Activated CD4-positive, alpha-beta memory T cell treated with anti-CD3 and anti-CD28 coated beads, Interleukin-2, amount 10 ng/mL, durations not matched to agents 7 days and 5 days (primary cell): ENCODE measurements at regions not wholly inside any gene's neighbourhood (a gene's known extent, or its start where the extent isn't known, plus 50 kb on each side); places are given as distances from the start of the nearest gene placed in this dataset.
"Not testable (repeated sequence)": the region's sequence is repeated elsewhere in the genome, so short reads cannot be mapped to it uniquely, and the experiment has no call there.

Experiments
- CTCF ChIA-PET: fragments of 350-600 bp; sonication (Branson Sonifier 250); formaldehyde crosslinking; loops from one replicate; lab custom pipeline; 2021; ENCODE audit warnings: antibody characterized with exemption, inconsistent platforms; lab: Charles Lee
- POLR2A ChIA-PET: fragments of 350-600 bp; sonication (Branson Sonifier 250); formaldehyde crosslinking; loops from one replicate; lab custom pipeline; 2021; ENCODE audit warnings: antibody characterized with exemption; lab: Charles Lee
- DNase-seq: peaks from one replicate; pipeline ENCODE4 v3.0.0-alpha.2; 2020
- H3K27ac Mint-ChIP-seq: one replicate; pipeline ENCODE4 v1.8.0; 2021; ENCODE audit warnings: mild to moderate bottlenecking, mixed read lengths
- H3K27me3 Mint-ChIP-seq: one replicate; pipeline ENCODE4 v1.8.0; 2021; ENCODE audit warnings: mixed read lengths
- H3K36me3 Mint-ChIP-seq: one replicate; pipeline ENCODE4 v1.8.0; 2021; ENCODE audit warnings: low read depth, mixed read lengths
- H3K4me1 Mint-ChIP-seq: one replicate; pipeline ENCODE4 v1.8.0; 2021; ENCODE audit warnings: mixed read lengths
- H3K4me3 Mint-ChIP-seq: one replicate; pipeline ENCODE4 v1.8.0; 2021; ENCODE audit warnings: mild to moderate bottlenecking, mixed read lengths
- H3K9me3 Mint-ChIP-seq: one replicate; pipeline ENCODE4 v1.8.0; 2021; ENCODE audit warnings: mixed read lengths

GRCh38 chr4:183011213-183011907 is 87.7 kb upstream of the WWC2 start:
- no peak for DNase-seq
- Mint-ChIP-seq H3K36me3 (no peaks in the 10 kb centered on the region), H3K4me1 (no peaks in the 10 kb centered on the region), H3K9me3 (no peaks in the 10 kb centered on the region), H3K4me3 (no peak overlapping the region), H3K27ac (no peak overlapping the region), H3K27me3 (peaks cover 9% of the 10 kb centered on the region)
- POLR2A ChIA-PET = no interaction called here
- CTCF ChIA-PET = no interaction called here

DNA sequence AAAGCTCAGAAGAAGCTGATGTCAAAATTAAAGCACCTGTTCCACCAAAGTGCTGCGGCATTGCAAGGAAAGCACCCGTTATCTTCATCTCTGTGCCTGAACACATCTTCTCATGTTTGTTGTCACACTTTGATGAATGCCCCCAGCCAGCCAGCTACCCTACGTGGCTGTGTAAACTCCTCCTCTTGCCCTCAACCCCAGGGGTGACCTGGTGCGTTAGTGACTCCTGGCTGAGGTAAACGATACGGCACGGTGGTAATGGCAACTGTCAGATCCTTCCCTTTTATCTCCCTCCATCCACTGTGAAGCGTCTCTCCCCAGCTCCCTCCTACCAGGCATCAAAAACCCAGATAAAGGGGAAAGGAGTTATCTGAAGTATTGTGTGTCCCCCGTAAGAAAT is 90.6 kb upstream of the WWC2 start:
- CTCF ChIA-PET = no interaction called here
- Mint-ChIP-seq H3K4me1 (no peaks in the 10 kb centered on the region), H3K36me3 (no peaks in the 10 kb centered on the region)

DNA sequence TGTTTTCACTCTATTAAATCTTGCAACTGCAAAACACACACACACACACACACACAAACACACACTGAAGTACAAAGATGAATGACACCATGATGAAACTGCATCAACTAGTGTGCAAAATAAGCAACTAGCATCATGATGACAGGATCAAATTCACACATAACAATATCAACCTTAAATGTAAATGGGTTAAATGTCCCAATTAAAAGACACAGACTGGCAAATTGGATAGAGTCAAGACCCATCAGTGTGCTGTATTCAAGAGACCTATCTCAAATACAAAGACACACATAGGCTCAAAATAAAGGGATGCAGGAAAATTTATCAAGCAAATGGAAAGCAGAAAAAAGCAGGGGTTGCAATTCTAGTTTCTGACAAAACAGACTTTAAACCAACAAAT is 87.2 kb upstream of the DCTD start:
- H3K4me1 Mint-ChIP-seq, H3K4me3 Mint-ChIP-seq, CTCF ChIA-PET, H3K27ac Mint-ChIP-seq, DNase-seq, H3K36me3 Mint-ChIP-seq, POLR2A ChIA-PET, H3K9me3 Mint-ChIP-seq: not testable (repeated sequence)
- H3K27me3 Mint-ChIP-seq = peaks cover 20% of the 10 kb centered on the region

More for the DNA sequence above, 90.6 kb upstream of the WWC2 start:
- DNase-seq = no peak
- Mint-ChIP-seq H3K27me3 (peaks cover 19% of the 10 kb centered on the region), H3K9me3 (no peaks in the 10 kb centered on the region), H3K27ac (no peak overlapping the region), H3K4me3 (no peak overlapping the region)
- POLR2A ChIA-PET = no interaction called here

- no peaks in the 10 kb centered on the region for H3K4me1 Mint-ChIP-seq
- CTCF ChIA-PET = no interaction called here
Measured at GRCh38 chr4:182994171-182994570, 77.0 kb upstream of the DCTD start.

GRCh38 chr4:182978152-182978827 is 61.1 kb upstream of the DCTD start:
- Mint-ChIP-seq H3K9me3 (no peaks in the 10 kb centered on the region), H3K27me3 (peaks cover 20% of the 10 kb centered on the region), H3K4me3 (no peak overlapping the region), H3K36me3 (no peaks in the 10 kb centered on the region), H3K27ac (no peak overlapping the region), H3K4me1 (peaks cover 13% of the 10 kb centered on the region)
- no peak for DNase-seq
- ChIA-PET CTCF (interaction anchor here (0.6 kb wide), 1 partner anchor 140 kb away, joined by 5 read pairs; no protein-coding TSS in a partner anchor), POLR2A (no interaction called here)

More at GRCh38 chr4:182994171-182994570, 77.0 kb upstream of the DCTD start:
- Mint-ChIP-seq H3K9me3 (no peaks in the 10 kb centered on the region), H3K36me3 (no peaks in the 10 kb centered on the region), H3K27ac (no peak overlapping the region), H3K27me3 (peaks cover 7% of the 10 kb centered on the region), H3K4me3 (no peak overlapping the region)
- POLR2A ChIA-PET = no interaction called here
- no peak for DNase-seq

GRCh38 chr4:182975806-182976205 is 58.6 kb upstream of the DCTD start:
- CTCF ChIA-PET = interaction anchor here (0.6 to 1.5 kb wide), 2 partner anchors 9 to 37 kb away, joined by 3 to 4 read pairs; no protein-coding TSS in a partner anchor
- DNase-seq = no peak
- Mint-ChIP-seq H3K4me3 (no peak overlapping the region), H3K27me3 (peaks cover 3% of the 10 kb centered on the region), H3K9me3 (no peaks in the 10 kb centered on the region), H3K27ac (no peak overlapping the region), H3K36me3 (no peaks in the 10 kb centered on the region), H3K4me1 (peaks cover 13% of the 10 kb centered on the region)
- POLR2A ChIA-PET = no interaction called here

- H3K27me3 Mint-ChIP-seq = peaks cover 13% of the 10 kb centered on the region
- ChIA-PET POLR2A (no interaction called here), CTCF (no interaction called here)
- H3K27ac Mint-ChIP-seq = no peak overlapping the region
- H3K9me3 Mint-ChIP-seq = no peaks in the 10 kb centered on the region
- no peak overlapping the region for H3K4me3 Mint-ChIP-seq
- H3K4me1 Mint-ChIP-seq = peaks cover 13% of the 10 kb centered on the region
- no peak for DNase-seq
- no peaks in the 10 kb centered on the region for H3K36me3 Mint-ChIP-seq
Measured at GRCh38 chr4:182973941-182974340, 56.8 kb upstream of the DCTD start.

DNA sequence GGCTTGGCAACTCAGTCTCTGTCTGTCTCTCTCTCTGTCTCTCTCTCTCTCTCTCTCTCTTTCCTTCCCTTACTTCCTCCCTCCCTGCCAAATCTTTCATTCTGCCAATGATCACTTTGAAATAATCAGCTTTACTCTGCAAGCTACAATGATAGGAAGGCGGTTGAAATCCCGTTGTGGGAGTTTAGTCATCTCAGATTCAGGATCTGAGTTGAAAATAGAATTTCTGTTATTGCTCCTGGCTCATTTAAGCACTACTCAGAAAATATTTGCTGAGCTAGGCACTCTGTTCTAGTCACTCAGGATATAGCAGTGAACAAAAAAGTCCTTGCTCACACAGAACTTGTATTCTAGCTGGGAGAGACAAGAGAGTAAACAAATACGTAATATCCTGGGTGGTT is 56.3 kb upstream of the DCTD start:
- Mint-ChIP-seq H3K27me3 (peaks cover 14% of the 10 kb centered on the region), H3K4me3 (no peak overlapping the region)
- CTCF ChIA-PET = no interaction called here

GRCh38 chr4:182971702-182972101 is 54.5 kb upstream of the DCTD start:
- no peak overlapping the region for H3K4me3 Mint-ChIP-seq
- ChIA-PET POLR2A (no interaction called here), CTCF (no interaction called here)
- H3K9me3 Mint-ChIP-seq = no peaks in the 10 kb centered on the region
- peaks cover 11% of the 10 kb centered on the region for H3K4me1 Mint-ChIP-seq
- H3K27ac Mint-ChIP-seq = no peak overlapping the region
- H3K36me3 Mint-ChIP-seq = no peaks in the 10 kb centered on the region
- peaks cover 22% of the 10 kb centered on the region for H3K27me3 Mint-ChIP-seq
- no peak for DNase-seq

More for the DNA sequence above, 56.3 kb upstream of the DCTD start:
- Mint-ChIP-seq H3K9me3 (no peaks in the 10 kb centered on the region), H3K4me1 (peaks cover 12% of the 10 kb centered on the region), H3K27ac (no peak overlapping the region), H3K36me3 (no peaks in the 10 kb centered on the region)
- no peak for DNase-seq
- POLR2A ChIA-PET = no interaction called here

DNA sequence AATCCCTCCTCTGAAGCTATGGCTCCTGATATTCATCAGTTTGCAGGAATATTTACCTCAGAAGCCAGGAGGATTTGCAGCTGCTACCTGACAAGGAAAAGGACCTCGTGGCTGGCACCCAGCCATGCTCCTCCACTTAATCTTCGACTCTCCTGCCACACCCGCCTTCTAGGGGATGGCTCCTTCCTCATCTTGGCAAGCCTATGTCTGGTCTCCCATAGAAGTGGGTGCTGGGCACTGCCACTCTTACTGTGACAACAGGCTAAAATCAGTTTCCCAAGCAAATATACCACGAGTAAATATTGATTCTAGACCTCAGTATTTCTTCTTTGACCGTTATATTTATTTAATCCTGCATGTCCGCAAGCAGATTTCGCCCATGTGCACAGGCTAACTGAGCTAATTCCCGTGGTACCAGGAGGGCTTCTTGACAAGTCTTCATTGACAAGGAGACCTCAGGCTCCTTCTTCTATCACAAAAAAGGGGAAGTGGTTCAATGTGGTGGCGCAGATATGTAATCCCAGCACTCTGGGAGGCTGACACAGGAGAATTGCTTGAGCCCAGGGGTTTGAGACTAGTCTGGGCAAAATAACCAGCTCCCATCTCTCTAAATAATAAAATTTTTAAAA is 52.6 kb upstream of the DCTD start:
- Mint-ChIP-seq H3K4me3 (no peak overlapping the region), H3K27ac (no peak overlapping the region), H3K9me3 (no peaks in the 10 kb centered on the region), H3K4me1 (peaks cover 1% of the 10 kb centered on the region), H3K27me3 (peaks cover 24% of the 10 kb centered on the region), H3K36me3 (no peaks in the 10 kb centered on the region)
- ChIA-PET CTCF (no interaction called here), POLR2A (no interaction called here)
- DNase-seq = no peak

DNA sequence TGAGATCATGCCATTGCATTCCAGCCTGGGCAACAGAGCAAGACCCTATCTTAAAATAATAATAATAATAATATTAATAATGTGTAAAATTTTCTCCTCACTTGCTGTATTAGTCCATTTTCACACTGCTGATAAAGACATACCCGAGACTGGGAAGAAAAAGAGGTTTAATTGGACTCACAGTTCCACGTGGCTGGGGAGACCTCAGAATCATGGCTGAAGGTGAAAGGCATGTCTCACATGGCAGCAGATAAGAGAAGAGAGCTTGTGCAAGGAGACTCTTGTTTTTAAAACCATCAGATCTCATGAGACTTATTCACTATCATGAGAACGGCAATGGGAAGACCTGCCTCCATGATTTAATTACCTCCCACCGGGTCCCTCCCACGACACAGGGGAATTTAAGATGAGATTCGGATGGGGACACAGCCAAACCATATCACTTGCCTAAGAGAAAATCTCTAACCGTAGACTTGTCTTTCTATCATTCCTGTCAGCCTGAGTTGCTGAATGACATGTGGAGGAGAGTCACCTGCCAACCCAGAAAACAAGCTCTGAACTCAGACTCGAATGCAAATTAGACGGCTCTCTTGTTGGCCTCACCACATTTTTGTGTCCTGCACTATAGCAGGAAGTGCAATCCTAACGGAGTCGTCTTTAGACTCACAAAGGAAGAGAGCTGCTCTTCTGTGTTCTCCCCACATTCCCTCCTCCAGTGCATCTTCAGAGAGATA is 51.9 kb upstream of the DCTD start:
- no peaks in the 10 kb centered on the region for H3K4me1 Mint-ChIP-seq
- peaks cover 24% of the 10 kb centered on the region for H3K27me3 Mint-ChIP-seq
- DNase-seq = no peak
- H3K27ac Mint-ChIP-seq = no peak overlapping the region
- H3K36me3 Mint-ChIP-seq = no peaks in the 10 kb centered on the region
- H3K9me3 Mint-ChIP-seq = no peaks in the 10 kb centered on the region
- ChIA-PET POLR2A (no interaction called here), CTCF (no interaction called here)
- no peak overlapping the region for H3K4me3 Mint-ChIP-seq

DNA sequence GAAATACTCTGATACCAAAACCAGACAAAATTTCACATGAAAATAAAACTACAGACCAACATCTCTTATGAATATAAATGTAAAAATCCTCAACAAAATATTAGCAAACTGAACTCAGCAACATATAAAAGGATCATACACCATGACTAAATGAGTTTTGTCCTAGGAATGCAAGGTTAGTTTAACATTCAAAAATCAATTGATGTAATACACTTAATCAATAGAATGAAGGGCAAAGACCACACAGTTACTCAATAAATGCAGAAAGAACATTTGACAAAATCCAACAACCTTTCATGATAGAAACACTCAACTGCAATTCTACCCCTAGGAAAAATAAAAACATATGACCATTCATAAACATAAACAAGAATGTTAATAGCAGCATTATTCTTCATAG is 50.2 kb upstream of the DCTD start:
- CTCF ChIA-PET = no interaction called here
- DNase-seq = no peak
- no peak overlapping the region for H3K4me3 Mint-ChIP-seq
- H3K4me1 Mint-ChIP-seq = no peaks in the 10 kb centered on the region
- POLR2A ChIA-PET = no interaction called here
- H3K36me3 Mint-ChIP-seq = no peaks in the 10 kb centered on the region
- no peaks in the 10 kb centered on the region for H3K9me3 Mint-ChIP-seq
- no peak overlapping the region for H3K27ac Mint-ChIP-seq
- H3K27me3 Mint-ChIP-seq = peaks cover 24% of the 10 kb centered on the region
